Posterior cingulate gyrus (tissue), 11 donors: ENCODE measurements at regions not wholly inside any gene's neighbourhood (a gene's known extent, or its start where the extent isn't known, plus 50 kb on each side); places are given as distances from the start of the nearest gene placed in this dataset.

Experiments used
- DNase-seq, 10 donors: peaks; one replicate each; pipeline versions ENCODE4 v3.0.0 to v3.0.0-alpha.2; 2020 to 2021; ENCODE audit warnings: mixed read lengths in 3 of 10
- intact Hi-C: fragments of 100-400 bp; cut with DNase I; formaldehyde crosslinking; loops from one replicate; pipeline ENCODE4 v1.15.1; 2023

DNA sequence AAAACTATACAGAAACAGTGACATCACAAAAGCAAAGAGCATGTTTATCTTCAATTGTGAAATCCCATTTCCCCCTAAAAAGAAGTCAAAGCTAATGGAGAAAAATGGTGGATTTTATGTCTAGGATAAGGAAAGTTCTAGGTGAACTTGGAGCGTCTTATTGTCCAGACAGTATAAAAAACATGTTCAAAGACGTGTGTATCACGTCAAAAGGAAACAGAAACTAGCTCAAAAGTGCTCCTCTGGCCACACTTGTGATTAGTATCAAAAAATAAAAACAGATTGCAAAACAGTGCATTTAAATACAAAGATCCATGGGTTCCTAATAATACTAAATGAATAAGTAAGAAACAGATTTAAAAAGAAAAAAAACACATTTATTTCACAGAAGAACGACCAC lies 568.9 kb downstream of the ANXA1 start:
- DNase-seq, result no peak
- intact Hi-C loops, result no loop called here

DNA sequence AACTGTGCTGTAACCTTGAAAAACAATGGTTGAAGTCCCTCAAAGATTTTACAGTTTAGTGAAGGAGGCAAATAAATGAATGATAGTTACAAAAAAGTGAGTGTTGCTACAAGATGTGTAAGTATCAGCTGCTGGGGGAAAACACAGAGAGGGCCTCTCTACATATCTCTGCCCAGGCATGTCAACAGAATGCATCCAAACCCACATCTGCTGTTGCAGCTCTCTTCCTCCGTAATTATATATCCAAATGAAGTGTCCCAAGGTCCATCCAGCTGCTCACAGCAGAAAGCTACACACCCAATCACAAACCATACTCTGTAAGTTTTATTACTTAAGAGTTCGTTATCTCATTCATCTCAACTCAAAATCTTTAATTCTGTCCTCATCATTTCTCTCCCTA lies 584.6 kb downstream of the ANXA1 start:
- DNase-seq, result no peak
- intact Hi-C loops, result no loop called here

DNA sequence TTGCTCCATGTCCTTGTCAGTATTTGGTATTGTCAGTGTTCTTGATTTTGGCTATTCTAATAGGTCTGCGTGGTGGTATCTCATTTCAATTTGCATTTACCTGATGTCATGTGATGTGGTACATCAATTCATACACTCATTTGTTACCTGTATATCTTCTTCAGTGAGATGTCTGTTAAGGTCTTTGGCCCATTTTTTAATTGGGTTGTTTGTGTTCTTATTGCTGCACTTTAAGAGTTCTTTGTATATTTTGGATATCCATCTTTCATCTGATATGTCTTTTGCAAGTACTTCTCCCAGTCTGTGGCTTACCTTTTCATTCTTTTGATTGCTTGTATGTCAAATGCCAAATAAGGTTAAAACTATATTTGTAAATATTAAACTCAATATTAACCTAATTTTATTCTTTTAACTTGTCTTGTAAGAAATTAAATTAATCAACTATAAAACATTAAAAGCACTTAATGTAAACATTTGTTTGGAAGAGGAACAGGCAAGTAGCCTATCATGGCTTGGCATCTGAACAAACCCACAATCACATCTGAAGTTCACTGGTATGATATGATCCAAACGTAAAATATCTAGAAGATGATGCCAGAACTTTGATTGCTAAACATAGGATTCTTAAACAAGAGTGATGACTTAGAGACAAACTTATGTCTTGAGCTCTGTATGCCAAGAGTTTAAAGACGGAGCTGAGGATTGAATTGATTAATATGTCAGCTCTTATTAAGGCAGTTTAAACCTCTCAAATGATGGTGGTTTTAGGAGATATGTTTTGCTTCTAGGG lies 587.3 kb downstream of the ANXA1 start:
- intact Hi-C loops, result no loop called here
- DNase-seq, result no peak

DNA sequence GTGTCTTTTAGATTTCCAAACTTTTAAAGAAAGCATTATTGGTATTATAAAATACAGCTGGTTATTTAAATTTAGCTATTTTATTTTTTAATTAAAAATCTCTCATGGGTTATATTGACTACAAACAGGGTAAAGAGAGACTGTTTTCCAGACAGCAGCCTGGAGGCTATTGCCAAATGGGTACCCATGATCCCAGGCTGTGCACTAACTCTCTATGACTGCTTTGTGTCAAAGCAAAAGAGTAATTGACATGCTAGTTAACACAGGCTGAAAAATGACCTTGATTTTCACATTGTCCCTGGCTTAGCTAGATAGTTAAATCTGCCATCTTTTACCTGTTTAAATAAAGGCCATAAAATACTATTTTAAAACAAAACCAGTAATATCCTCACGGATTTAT lies 589.7 kb downstream of the ANXA1 start:
- DNase-seq, result no peak
- intact Hi-C loops, result no loop called here

DNA sequence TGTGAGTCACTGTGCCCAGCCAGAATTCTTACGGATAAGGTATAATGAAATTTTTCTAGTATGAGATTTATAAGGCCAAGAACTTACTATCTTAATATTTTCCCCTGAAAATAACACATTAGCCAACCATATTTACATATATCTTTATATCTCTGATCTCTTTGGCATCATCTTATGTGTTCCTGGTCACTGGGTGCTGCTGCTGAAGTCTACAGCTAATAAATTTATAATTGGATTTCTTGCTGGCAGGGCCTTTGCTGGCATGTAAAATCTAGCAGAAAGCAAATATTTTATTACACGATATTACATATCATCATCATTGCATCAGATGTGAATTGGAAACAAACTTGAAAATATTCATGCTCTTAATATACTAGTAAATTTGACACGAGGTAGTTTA lies 590.7 kb downstream of the ANXA1 start:
- intact Hi-C loops, result no loop called here
- no peak for DNase-seq

DNA sequence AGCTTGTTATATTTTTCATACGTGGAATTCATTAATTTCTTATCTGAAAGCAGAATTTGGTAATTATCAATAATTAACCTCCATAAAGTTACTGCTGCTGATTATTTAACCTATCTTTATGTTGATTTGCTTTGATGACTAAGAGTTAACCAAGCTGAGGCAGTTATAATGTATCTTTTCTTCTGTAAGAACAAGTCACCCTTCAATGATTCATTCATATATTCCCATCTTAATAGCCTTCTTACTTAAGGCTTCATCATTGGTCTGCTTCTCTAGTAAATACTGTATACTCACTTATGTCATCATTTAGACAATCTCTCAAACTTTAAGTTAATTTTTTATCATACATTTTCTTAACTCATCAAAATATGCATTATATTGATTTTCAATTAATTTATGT lies 592.2 kb downstream of the ANXA1 start:
- no peak for DNase-seq
- intact Hi-C loops, result no loop called here

DNA sequence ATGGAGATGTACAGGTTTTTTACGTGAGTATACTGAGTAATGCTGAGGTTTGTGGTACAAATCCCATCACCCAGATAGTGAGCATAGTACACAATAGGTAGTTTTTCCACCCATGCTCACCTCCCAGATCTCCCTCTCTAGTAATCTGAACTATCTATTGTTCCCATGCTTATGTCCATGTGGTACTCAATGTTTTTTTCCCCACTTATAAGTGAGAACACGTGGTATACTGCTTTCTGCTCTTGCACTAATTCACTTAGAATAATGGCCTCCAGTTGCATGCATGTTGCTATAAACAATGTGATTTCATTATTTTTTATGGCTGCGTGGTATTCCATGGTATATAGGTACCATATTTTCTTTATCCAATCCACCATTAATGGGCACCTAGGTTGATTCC lies 593.9 kb downstream of the ANXA1 start:
- intact Hi-C loops, result no loop called here
- DNase-seq, result no peak

DNA sequence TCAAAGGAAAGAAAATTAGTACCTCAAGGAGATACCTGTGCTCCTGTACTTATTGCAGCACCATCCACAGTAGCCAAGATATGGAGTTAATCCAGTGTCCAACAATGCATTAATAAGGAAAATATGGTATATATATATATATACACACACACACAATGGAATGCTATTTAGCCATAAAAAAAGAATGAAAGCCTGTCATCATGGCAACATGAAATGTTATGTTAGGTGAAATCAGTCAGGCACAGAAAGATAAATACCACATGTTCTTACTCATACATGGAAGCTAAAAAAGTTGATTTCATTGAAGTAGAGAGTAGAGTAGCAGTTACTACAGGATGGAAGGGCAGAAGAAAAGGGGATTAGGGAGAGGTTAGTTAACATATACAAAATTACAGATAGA lies 601.5 kb downstream of the ANXA1 start:
- intact Hi-C loops, result no loop called here
- DNase-seq, result no peak

DNA sequence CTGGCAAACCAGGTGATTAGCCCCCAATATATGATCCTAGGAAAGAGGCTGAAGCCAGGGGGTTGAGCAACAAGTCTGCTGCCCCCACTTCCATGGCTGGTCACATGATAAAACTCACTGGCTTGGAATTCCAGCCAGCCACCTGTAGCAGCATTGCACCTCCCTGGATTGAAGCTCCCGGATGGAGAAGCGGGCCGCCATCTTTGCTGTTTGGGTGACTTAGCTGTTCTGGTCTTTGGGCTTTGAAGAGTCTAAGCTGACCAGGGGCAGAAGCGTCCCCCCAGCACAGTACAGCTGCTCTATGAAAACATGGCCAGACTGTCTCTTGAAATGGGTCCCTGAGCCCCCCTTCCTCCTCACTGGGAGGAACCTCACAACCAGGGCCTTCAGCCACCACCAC lies 610.2 kb downstream of the ANXA1 start:
- DNase-seq, result peak in 1 of 10 donors; percentile 65
- intact Hi-C loops, result no loop called here

DNA sequence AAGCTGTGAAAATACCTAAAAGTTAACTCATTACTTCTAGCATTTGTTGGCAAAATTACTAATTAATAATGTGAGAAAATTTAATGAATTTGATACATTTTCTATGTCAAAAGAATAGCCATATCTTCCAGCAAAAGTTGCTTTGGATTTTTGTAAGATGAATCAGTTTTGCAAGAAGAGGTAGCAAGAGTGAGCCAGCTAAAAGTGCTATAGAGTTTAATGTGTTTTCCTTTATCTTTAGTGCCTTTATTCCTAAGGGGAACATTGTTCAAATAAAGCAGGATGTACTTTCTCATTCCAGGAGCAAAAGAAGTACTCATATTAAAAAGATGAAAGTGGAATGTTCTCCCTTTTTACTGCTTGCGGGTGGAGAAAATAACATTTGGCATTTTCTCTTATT lies 622.2 kb downstream of the ANXA1 start:
- intact Hi-C loops, result no loop called here
- no peak for DNase-seq

DNA sequence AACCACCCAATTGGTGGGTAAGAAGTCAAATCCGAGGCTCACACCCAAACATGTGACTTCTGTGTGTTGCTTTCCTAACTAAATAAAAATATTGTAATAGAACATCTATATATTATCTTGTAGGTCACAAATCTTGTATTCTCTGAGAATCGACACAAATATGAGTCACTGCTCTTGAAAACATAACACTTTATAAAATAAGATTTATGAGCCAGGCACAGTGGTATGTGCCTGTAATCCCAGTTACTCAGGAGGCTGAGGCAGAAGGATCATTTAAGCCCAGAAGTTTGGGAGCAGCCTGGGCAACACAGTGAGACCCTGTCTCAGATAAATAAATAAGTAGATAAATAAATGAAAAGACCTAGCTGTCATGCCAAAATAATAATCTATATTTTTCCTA lies 624.1 kb downstream of the ANXA1 start:
- DNase-seq, result no peak
- intact Hi-C loops, result no loop called here

DNA sequence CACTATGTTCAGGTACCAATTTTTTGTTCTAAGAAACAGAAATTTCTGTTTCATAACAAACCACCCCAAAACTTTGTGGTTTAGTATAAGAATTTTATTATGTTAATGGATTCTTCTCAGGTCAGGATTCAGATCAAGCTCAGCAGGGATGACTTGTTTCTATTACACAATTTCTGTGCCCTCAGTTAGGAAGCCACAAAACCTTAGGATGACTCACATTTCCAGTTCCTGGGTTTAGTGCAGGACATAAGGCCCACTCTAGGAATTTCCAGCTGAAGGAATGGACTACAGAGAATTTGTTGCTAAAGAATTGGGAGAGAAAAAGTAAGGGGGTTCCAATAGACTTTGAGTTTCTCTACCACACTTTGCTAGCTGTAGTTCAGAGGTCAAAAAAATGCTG lies 629.3 kb downstream of the ANXA1 start:
- intact Hi-C loops, result no loop called here
- no peak for DNase-seq

DNA sequence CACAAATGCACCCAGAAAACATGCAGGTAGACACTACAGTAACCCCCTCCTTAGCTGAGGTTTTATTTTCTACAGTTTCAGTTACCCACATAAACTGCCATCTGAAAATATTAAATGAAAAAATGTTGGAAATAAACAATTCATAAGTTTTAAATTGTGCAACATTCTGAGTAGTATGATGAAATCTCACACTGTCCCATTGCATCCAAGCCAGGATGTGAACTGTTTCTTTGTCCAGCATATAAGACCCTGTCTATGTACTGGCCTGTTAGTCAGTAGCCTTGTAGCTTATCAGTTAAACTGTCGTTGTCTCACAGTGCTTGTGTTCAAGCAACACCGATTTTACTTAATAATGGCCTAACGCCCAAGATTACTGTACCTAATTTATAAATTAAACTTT lies 630.5 kb downstream of the ANXA1 start:
- intact Hi-C loops, result no loop called here
- no peak for DNase-seq

DNA sequence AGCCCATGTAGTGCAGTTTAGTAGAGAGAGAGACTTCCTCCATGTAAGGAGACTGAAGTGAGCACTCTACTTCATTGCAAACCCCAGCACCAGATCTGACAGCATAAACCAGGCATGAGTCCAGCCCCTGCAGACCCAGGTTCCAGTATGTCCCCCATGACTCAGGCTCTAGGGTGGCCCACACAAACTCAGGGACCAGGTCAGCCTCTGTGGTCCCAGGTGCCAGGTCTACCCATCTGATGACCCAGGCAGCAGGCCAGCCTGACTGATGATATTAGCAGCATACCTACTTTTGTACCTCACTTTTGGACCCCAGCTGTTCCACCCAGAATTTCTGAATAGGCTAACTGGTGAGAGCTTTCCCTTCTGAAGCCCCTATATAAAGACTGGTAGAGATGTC lies 647.8 kb downstream of the ANXA1 start:
- DNase-seq, result peak in 1 of 10 donors; percentile 49
- intact Hi-C loops, result no loop called here

DNA sequence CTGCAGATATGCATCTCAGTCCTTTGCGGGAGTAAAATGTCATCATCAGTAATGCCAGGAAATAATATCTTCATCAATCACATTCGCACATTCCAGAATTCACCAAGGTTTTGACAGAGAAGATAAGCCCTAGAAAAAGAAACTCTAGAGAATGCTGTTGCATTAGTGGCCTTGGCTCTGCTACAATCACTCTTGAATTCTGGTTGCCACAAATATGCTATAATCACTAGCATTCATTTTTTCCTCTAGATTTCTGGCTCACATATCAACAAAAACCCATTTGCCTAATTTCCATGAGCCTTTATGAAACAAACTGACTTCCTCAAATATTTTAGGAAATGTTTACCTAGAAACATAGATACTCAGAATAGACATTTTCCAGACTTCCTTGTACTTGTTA lies 653.4 kb downstream of the ANXA1 start:
- DNase-seq, result no peak
- intact Hi-C loops, result no loop called here

DNA sequence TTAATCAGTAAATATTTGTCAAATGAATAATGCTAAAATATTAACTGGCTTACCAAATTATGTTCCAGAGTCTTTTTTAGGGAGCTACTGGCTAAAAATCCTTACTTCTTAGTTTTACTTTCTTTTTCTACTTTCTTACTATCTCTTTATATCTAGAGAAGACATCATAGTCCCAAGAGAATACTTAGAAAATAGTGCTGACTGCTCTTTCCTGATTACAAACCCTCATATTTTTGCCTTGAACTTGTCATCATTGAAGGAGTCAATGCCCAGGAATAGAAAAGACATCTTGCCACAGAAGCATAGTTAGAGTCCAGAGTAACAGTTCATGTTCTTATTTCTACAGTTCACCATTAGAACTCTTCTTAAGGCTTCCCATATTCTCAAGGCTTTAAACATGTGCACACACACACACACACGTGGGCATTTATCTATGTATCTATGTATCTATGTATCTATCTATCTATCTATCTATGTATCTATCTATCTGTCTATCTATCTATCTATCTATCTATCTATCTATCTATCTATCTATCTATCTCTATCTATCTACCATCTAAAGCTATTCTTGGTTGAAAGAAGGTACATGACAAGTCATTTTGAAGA lies 654.3 kb downstream of the ANXA1 start:
- intact Hi-C loops, result no loop called here

DNA sequence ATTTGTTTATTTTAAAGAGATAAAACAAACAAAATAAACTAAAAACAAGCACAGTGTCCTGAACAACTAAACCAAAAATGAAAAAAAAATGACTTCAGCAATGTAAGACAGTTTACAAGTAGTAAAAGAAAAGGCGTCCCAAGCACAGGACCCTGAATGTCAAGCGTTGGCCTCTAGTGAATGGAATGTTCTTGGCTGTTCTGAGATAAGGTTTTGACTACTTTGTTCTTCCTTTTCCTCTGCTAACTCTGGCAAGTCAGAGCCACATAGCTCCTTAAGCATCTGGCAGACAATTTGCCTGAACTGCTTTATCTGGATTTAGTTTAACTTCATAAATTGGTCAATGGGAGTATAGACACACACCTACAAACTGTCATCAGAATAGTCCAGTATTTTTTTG lies 655.2 kb downstream of the ANXA1 start:
- intact Hi-C loops, result no loop called here
- DNase-seq, result no peak

More for the DNA sequence above, 654.3 kb downstream of the ANXA1 start:
- no peak for DNase-seq

DNA sequence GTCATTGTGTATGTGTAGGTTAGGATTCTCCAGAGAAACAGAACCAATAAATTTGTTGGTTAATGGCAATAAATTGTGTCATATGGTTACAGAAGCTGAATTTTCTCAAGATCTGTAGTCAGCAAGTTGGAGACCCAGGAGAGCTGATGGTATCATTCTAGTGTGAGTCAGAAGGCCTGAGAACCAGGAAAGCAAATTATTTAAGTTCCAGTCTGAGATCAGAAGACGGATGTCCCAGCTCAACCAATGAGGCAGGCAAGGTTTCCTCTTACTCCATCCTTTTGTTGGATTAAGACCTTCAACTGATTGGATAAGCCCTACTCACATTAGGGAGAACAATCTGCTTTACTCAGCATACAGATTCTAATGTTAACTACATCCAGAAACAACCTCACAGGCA lies 656.3 kb downstream of the ANXA1 start:
- no peak for DNase-seq
- intact Hi-C loops, result no loop called here

DNA sequence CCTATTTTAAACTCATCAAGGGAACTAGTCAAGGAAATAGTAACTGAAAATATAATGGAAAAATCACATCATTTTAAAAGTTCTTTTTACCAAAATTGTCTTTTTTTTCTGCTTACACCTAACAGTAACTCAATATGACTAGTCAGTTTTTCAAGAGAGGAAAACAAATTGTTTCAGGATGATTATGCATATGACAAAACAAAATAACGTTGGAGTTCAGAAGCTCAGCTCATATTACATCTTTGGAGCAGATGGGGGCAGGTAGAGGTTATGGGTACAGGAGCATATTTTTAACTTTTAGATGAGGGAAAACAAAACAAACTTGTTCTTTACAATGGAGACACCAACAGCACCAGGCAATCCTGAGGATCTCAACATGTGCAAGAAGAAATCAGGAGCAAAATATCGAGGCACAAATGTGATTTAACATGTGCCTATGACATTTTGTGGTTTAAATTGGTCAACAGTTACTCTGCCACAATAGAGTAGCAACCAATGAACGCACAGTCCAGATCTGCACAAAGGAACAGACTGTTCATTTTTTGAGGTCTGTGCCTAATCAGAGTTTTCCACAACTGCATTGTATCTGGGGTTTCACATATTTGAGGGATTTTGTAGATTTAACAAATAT lies 659.0 kb downstream of the ANXA1 start:
- intact Hi-C loops, result no loop called here
- no peak for DNase-seq

DNA sequence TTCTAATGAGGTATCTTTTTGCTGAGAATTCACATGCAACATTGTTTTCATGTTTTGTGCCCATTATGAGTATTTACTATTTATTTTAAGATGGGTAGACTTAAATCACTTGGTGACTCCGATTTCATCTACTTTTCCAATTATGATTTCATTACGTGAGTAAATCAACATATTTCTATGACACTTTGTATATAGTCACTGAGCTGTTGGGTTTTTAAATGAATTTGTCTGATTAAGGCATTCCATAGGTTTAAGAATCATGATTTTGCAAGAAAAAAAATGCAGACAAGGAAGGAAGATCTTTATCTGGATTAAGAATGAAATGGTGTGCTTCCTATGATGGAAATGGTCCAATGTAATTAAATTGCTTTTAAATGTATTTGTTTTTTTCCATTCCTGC lies 661.9 kb downstream of the ANXA1 start:
- DNase-seq, result no peak
- intact Hi-C loops, result no loop called here

DNA sequence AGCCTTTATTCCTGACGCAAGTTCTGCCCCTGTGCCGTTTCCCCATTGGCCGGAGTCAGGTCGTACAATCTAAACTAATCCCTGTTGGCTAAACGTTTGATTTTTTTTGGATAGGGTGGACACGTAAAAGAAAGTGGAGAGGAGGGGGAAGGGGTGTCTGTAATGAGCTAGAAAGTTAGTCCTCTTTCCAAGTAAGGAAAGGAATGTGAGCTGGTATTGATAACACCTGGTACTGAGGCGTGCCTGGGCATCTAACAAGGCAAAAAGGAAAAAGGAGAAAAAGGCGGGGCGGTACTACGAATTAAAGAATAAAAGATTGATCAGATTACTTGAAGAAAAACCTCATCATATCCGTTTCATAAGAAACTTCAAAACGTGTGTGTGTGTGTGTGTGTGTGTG lies 665.2 kb downstream of the ANXA1 start:
- no peak for DNase-seq
- intact Hi-C loops, result no loop called here

DNA sequence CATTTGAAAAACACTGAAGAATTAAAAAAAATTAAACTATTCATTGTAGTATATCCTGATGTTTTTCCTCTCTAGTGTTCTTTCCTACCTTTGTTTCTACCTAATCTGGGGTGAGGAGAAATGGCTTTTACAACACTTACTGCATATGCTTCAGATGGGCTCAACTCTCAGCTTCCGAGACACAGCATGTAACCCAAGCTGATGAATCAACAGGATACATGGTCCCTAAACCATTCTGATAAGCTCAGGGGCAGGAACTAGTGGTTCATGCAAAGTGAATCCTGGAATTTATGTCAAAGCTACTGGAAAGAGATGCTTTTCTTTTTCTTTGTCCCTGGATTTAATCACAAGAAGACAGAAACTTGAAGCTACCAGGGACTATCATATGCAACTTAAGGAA lies 672.5 kb upstream of the RORB start:
- DNase-seq, result no peak
- intact Hi-C loops, result no loop called here
